ENCODE measurements at regions not wholly inside any gene's neighbourhood (a gene's known extent, or its start where the extent isn't known, plus 50 kb on each side); places are given as distances from the start of the nearest gene placed in this dataset.

DNA sequence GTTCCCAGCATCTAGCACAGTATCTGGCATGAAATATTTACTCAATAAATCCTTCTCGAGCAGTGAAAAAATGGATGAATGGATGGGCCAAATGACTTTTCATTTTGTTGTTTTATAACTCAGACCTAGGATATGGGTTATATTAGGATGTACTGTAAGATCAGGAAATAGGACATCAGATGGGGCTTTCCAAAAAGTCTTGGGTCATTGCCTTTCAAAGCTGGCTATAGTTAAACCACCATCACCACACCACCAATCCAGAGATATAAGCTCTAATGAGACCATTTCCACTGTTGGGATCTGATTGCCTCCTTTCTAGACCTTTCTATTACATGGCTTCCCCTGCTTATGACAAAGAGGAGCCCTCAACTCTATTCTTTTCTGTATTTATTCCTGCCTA is 525.0 kb upstream of the TCF4 start:
- Histone ChIP-seq H3K9me3 (ENCODE audit: control insufficient read depth, insufficient read depth, low read length) (no peaks in the 10 kb centered on the region), H4K91ac (ENCODE audit: insufficient read depth, low read depth, low read length) (no peak overlapping the region), H3K9me1 (ENCODE audit: insufficient read depth, low read length) (no peaks in the 10 kb centered on the region), H3K27me3 (ENCODE audit: control insufficient read depth, insufficient read depth, low read length) (no peaks in the 10 kb centered on the region), H2AK9ac (replicated peaks; ENCODE audit: low read depth, low read length, poor library complexity) (no peak overlapping the region), H3K4ac (ENCODE audit: low read depth, low read length) (no peak overlapping the region), H3K36me3 (ENCODE audit: control insufficient read depth, insufficient read depth, low read length) (no peaks in the 10 kb centered on the region), H4K20me1 (ENCODE audit: insufficient read depth, low read length) (no peaks in the 10 kb centered on the region), H4K8ac (ENCODE audit: low read depth in 2 of 2, low read length in 2 of 2) (no peak overlapping the region), H2BK5ac (ENCODE audit: low read depth, low read length, poor library complexity, severe bottlenecking) (no peak overlapping the region), H2AK5ac (ENCODE audit: low read depth, low read length) (no peak overlapping the region), H3K9ac (ENCODE audit: low read depth, low read length) (no peak overlapping the region), H3K4me1 (ENCODE audit: control insufficient read depth, insufficient read depth, low read length) (no peaks in the 10 kb centered on the region; the same call in 1 of the 2 replicates), H3K23ac (ENCODE audit: low read depth, low read length) (no peak overlapping the region), H3K4me2 (ENCODE audit: low read depth, low read length) (no peak overlapping the region), H3K79me1 (ENCODE audit: low read depth in 1 of 2, low read length in 2 of 2) (no peaks in the 10 kb centered on the region), H2BK20ac (ENCODE audit: low read depth, low read length) (no peak overlapping the region), H2BK15ac (ENCODE audit: low read depth, low read length) (no peak overlapping the region), H3K18ac (ENCODE audit: low read depth, low read length) (no peak overlapping the region), H3K56ac (ENCODE audit: extremely low read depth, insufficient read depth, low read length) (no peak overlapping the region), H3K14ac (replicated peaks; ENCODE audit: low read depth, low read length) (no peak overlapping the region), H3K4me3 (ENCODE audit: insufficient read depth, low read depth, low read length) (no peak overlapping the region), H2AFZ (replicated peaks; ENCODE audit: low read length, poor library complexity) (no peak overlapping the region), H4K5ac (ENCODE audit: low read depth, low read length) (no peak overlapping the region), H2BK120ac (ENCODE audit: low read depth, low read length) (no peak overlapping the region), H3K27ac (ENCODE audit: insufficient read depth, low read length) (no peak overlapping the region)
- CTCF ChIA-PET = no interaction called here
- DNase-seq = no peak
- TF ChIP-seq NFE2L2 (IDR thresholded peaks at IDR 0.05; ENCODE audit: low read depth, low read length) (no peak), MAFK (IDR thresholded peaks at IDR 0.05; ENCODE audit: low read depth, low read length) (no peak), CHD1 (IDR thresholded peaks at IDR 0.05; ENCODE audit: low read depth, low read length) (no peak), CEBPB (IDR thresholded peaks at IDR 0.05; ENCODE audit: low read depth, low read length) (no peak)
- dilution Hi-C loops (cut with HindIII; ENCODE audit: low sequenced_read_pairs, unreplicated experiment) = no loop called here
- in situ Hi-C loops (cut with MboI; ENCODE audit: low sequenced_read_pairs) = no loop called here
- no TSS peak for BruUV-seq (replicated peaks)
- POLR2A ChIA-PET (ENCODE audit: unreplicated experiment) = no interaction called here
- ATAC-seq (ENCODE audit: low read depth) = no peak
- intact Hi-C loops (cut with micrococcal nuclease) = no loop called here
- WGBS, 2 experiments (ENCODE audit: extremely low coverage in 2 of 2, insufficient read length in 1 of 2) = no CpG with 5 or more reads among the region's 1 CpG

Data from IMR-90 (cell line).